Natural killer cell (primary cell): ENCODE measurements at regions not wholly inside any gene's neighbourhood (a gene's known extent, or its start where the extent isn't known, plus 50 kb on each side); places are given as distances from the start of the nearest gene placed in this dataset.
"Not testable (repeated sequence)": the region's sequence is repeated elsewhere in the genome, so short reads cannot be mapped to it uniquely, and the experiment has no call there.

Source experiments
- ATAC-seq, 3 donors: fragments of 150-1000 bp in 2 of 3; fragments of 200-7000 bp in 1 of 3; cut with Tn5 transposase; 1 replicate in 1 of 3; 2 replicates in 2 of 3; pipeline ENCODE4 v1.10.0; 2021; ENCODE audit warnings: mild to moderate bottlenecking in 2 of 3, moderate library complexity in 2 of 3
- DNase-seq, 2 donors: peaks; one replicate each; pipeline versions ENCODE4 v3.0.0 to v3.0.0-alpha.2; 2013 to 2021; ENCODE audit warnings: mixed read lengths in 1 of 2
- H3K27ac ChIP-seq: one replicate; pipeline ENCODE4 v1.5.1; 2013; ENCODE audit warnings: mild to moderate bottlenecking, low read length
- H3K27me3 ChIP-seq: one replicate; pipeline ENCODE4 v1.6.1; 2013; ENCODE audit warnings: low read length; ENCODE audit not compliant: control insufficient read depth, insufficient read depth
- H3K36me3 ChIP-seq: one replicate; pipeline ENCODE4 v1.6.1; 2013; ENCODE audit warnings: low read length; ENCODE audit not compliant: control insufficient read depth, insufficient read depth
- H3K4me1 ChIP-seq: one replicate; pipeline ENCODE4 v1.6.1; 2013; ENCODE audit warnings: low read length; ENCODE audit not compliant: control insufficient read depth, insufficient read depth
- H3K4me3 ChIP-seq: one replicate; pipeline ENCODE4 v1.5.1; 2013; ENCODE audit warnings: low read length
- H3K9me3 ChIP-seq: one replicate; pipeline ENCODE4 v1.6.1; 2013; ENCODE audit warnings: low read length; ENCODE audit not compliant: control insufficient read depth, insufficient read depth
- H3K27ac Mint-ChIP-seq, 2 donors: one replicate each; pipeline ENCODE4 v1.8.0; 2022; ENCODE audit warnings: mild to moderate bottlenecking in 2 of 2, mixed read lengths in 2 of 2, moderate library complexity in 1 of 2
- H3K27me3 Mint-ChIP-seq, 2 donors: one replicate each; pipeline ENCODE4 v1.8.0; 2022; ENCODE audit warnings: low read depth in 2 of 2, mixed read lengths in 2 of 2
- H3K36me3 Mint-ChIP-seq: one replicate; pipeline ENCODE4 v1.8.0; 2022; ENCODE audit warnings: mixed read lengths
- H3K4me1 Mint-ChIP-seq, 2 donors: one replicate each; pipeline ENCODE4 v1.8.0; 2022; ENCODE audit warnings: mixed read lengths in 2 of 2
- H3K4me3 Mint-ChIP-seq: one replicate; pipeline ENCODE4 v1.8.0; 2022; ENCODE audit warnings: mild to moderate bottlenecking, moderate library complexity, mixed read lengths
- H3K9me3 Mint-ChIP-seq, 2 donors: one replicate each; pipeline ENCODE4 v1.8.0; 2022; ENCODE audit warnings: mixed read lengths in 2 of 2
- CTCF ChIP-seq: fragments of 200-600 bp; IDR thresholded peaks from one replicate; pipeline ENCODE4 v1.8.0; 2022; ENCODE audit warnings: antibody characterized with exemption
- WGBS: methylation state at CpG from one replicate; pipeline ENCODE4 v1.1.7; 2013; ENCODE audit warnings: missing lambda C conversion rate; ENCODE audit not compliant: insufficient coverage; 5-methylcytosine and 5-hydroxymethylcytosine counted together
- intact Hi-C: fragments of 100-400 bp; cut with micrococcal nuclease; formaldehyde crosslinking; loops from one replicate; pipeline ENCODE4 v1.14.2; 2022

GRCh38 chr4:115456231-115456630 lies 342.8 kb upstream of the NDST4 start:
- no peaks in the 10 kb centered on the region for H3K36me3 Mint-ChIP-seq

GRCh38 chr4:115454228-115454627 lies 340.8 kb upstream of the NDST4 start:
- Mint-ChIP-seq H3K27ac (no peak overlapping the region), H3K9me3 (peaks cover 10 to 13% of the 10 kb centered on the region in 2 donors), H3K4me1 (no peaks in the 10 kb centered on the region), H3K36me3 (no peaks in the 10 kb centered on the region), H3K27me3 (no peaks in the 10 kb centered on the region), H3K4me3 (no peak overlapping the region)
- no peak for ATAC-seq
- TF ChIP-seq CTCF: no peak
- no peak overlapping the region for H3K4me3 ChIP-seq
- no peaks in the 10 kb centered on the region for H3K27me3 ChIP-seq
- intact Hi-C loops: no loop called here
- no peaks in the 10 kb centered on the region for H3K36me3 ChIP-seq
- H3K4me1 ChIP-seq: no peaks in the 10 kb centered on the region
- no peak for DNase-seq
- WGBS: 70% methylated on average over 2 of the region's 2 CpGs
- no peak overlapping the region for H3K27ac ChIP-seq
- no peaks in the 10 kb centered on the region for H3K9me3 ChIP-seq

More at GRCh38 chr4:115456231-115456630, 342.8 kb upstream of the NDST4 start:
- Histone ChIP-seq H3K4me1 (no peaks in the 10 kb centered on the region), H3K4me3 (no peak overlapping the region), H3K27me3 (no peaks in the 10 kb centered on the region), H3K27ac (no peak overlapping the region), H3K9me3 (no peaks in the 10 kb centered on the region), H3K36me3 (no peaks in the 10 kb centered on the region)
- WGBS: no CpG with 5 or more reads among the region's 1 CpG
- ATAC-seq (no peak), DNase-seq (no peak)
- Mint-ChIP-seq H3K27me3 (no peaks in the 10 kb centered on the region), H3K27ac (no peak overlapping the region), H3K9me3 (peaks cover 7 to 8% of the 10 kb centered on the region in 2 donors), H3K4me3 (no peak overlapping the region), H3K4me1 (no peaks in the 10 kb centered on the region)
- intact Hi-C loops: no loop called here
- no peak for TF ChIP-seq CTCF

- H3K27ac Mint-ChIP-seq: no peak overlapping the region
- ATAC-seq (no peak), DNase-seq (no peak)
- H3K27me3 Mint-ChIP-seq: no peaks in the 10 kb centered on the region
- H3K36me3 ChIP-seq: no peaks in the 10 kb centered on the region
- TF ChIP-seq CTCF: no peak
- no peaks in the 10 kb centered on the region for H3K4me1 Mint-ChIP-seq
- no peak overlapping the region for H3K4me3 ChIP-seq
- H3K9me3 ChIP-seq: no peaks in the 10 kb centered on the region
- H3K4me1 ChIP-seq: no peaks in the 10 kb centered on the region
- no peaks in the 10 kb centered on the region for H3K27me3 ChIP-seq
- intact Hi-C loops: no loop called here
- WGBS: 42% methylated on average over 1 of the region's 1 CpG
- H3K36me3 Mint-ChIP-seq: no peaks in the 10 kb centered on the region
- no peak overlapping the region for H3K4me3 Mint-ChIP-seq
- H3K27ac ChIP-seq: no peak overlapping the region
- H3K9me3 Mint-ChIP-seq: peaks cover 8 to 13% of the 10 kb centered on the region in 2 donors
These were observed 340.0 kb upstream of the NDST4 start for GRCh38 chr4:115453416-115453815.

- H3K27me3 ChIP-seq, H3K9me3 ChIP-seq, H3K27ac Mint-ChIP-seq, H3K4me3 Mint-ChIP-seq, H3K27ac ChIP-seq, DNase-seq, intact Hi-C loops, H3K36me3 Mint-ChIP-seq, H3K4me3 ChIP-seq, H3K36me3 ChIP-seq, H3K4me1 Mint-ChIP-seq, H3K27me3 Mint-ChIP-seq, H3K4me1 ChIP-seq, ATAC-seq: not testable (repeated sequence)
- WGBS: 94% methylated on average over 2 of the region's 2 CpGs
- peaks cover 8 to 13% of the 10 kb centered on the region in 2 donors for H3K9me3 Mint-ChIP-seq
These were observed 338.8 kb upstream of the NDST4 start for GRCh38 chr4:115452229-115452628.
